ENCODE measurements at regions not wholly inside any gene's neighbourhood (a gene's known extent, or its start where the extent isn't known, plus 50 kb on each side); places are given as distances from the start of the nearest gene placed in this dataset.

DNA sequence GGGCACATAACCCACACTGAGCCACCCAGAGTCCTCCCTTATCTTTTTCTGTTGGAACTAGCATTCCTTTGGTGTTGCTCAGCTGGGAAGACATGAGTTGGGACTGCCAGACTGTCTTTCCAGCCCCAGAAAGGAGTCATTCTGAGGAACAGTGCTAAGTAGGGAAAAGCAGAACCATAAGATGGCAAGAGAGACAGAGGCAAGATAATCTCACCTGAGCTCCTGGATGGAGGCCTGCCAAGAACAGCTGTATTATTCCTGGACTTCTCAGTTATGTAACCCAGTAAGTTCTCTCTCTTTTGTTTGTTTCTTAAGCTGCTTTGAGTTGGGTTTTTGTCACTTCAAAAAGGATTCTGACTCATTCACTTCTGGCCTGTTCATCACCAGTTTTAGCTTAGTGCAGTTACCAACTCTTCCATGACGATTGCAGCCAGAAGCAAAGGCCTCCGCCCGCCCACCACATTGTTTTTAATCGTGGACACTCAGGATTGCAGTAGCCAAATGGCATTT, 134.4 kb downstream of the OMA1 start:
- 77 to 89% (median 82%) methylated on average over 4 of the region's 4 CpGs for WGBS, 4 donors
- Histone ChIP-seq H3K4me3 (no peak overlapping the region), H3K4me1 (peaks cover 0 to 5% (median 0%) of the 10 kb centered on the region in 12 donors), H3K27me3 (no peaks in the 10 kb centered on the region), H3K9me3 (no peaks in the 10 kb centered on the region), H3K36me3 (no peaks in the 10 kb centered on the region), H3K27ac (no peak overlapping the region)
- TF ChIP-seq, protein P1, sequence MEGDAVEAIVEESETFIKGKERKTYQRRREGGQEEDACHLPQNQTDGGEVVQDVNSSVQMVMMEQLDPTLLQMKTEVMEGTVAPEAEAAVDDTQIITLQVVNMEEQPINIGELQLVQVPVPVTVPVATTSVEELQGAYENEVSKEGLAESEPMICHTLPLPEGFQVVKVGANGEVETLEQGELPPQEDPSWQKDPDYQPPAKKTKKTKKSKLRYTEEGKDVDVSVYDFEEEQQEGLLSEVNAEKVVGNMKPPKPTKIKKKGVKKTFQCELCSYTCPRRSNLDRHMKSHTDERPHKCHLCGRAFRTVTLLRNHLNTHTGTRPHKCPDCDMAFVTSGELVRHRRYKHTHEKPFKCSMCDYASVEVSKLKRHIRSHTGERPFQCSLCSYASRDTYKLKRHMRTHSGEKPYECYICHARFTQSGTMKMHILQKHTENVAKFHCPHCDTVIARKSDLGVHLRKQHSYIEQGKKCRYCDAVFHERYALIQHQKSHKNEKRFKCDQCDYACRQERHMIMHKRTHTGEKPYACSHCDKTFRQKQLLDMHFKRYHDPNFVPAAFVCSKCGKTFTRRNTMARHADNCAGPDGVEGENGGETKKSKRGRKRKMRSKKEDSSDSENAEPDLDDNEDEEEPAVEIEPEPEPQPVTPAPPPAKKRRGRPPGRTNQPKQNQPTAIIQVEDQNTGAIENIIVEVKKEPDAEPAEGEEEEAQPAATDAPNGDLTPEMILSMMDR (IDR thresholded peaks at IDR 0.05), result no peak
- no peak for TF ChIP-seq POLR2A (IDR thresholded peaks at IDR 0.05)
- DNase-seq (no peak), ATAC-seq (no peak)
- intact Hi-C loops (cut with DNase I), result no loop called here

DNA sequence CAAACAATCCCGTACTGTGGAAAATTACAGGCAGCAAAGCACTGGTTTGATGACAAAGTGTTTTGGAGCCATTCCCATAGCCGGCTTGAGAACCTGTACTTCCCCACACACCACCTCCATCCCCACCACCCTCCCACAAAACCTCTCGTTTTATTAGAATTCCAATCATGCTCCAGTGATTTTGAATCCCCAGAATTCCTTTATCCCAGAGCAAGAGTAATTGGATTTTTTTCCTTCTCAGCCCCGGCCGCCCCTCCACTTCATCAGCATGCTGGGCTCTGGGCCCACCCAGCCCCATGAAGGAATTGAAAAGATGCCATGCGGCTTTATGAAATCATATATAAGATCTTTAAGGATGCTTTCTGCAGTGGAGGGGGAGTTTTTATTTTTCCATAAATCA, 136.6 kb downstream of the OMA1 start:
- Histone ChIP-seq H3K9me3 (no peaks in the 10 kb centered on the region), H3K27ac (no peak overlapping the region), H3K4me3 (no peak overlapping the region), H3K4me1 (peaks cover 0 to 5% (median 0%) of the 10 kb centered on the region in 12 donors), H3K36me3 (no peaks in the 10 kb centered on the region), H3K27me3 (no peaks in the 10 kb centered on the region)
- no peak for TF ChIP-seq POLR2A (IDR thresholded peaks at IDR 0.05)
- TF ChIP-seq, protein P1 (IDR thresholded peaks at IDR 0.05), result no peak
- ATAC-seq (no peak), DNase-seq (no peak)
- intact Hi-C loops (cut with DNase I), result no loop called here
- WGBS, 4 donors, result 82 to 87% (median 84%) methylated on average over 6 of the region's 6 CpGs

DNA sequence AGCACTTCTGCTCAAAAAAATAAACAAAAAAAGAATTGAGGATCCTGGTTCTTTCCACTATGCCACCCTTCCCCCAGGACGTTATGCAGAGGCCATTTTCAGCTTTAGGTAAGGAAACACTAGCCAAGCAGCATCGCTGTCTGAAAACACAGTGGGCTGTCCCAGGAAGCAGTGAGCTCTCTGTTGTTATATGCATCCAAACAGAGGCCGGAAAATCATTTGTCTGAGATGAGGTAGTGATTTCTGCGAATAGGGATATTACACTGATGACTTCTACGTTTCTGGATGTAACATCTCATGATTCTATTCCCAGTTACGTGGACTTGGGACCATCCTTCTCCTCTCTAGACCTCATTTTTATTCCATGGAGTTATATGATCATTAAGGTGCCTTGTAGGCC, 137.2 kb downstream of the OMA1 start:
- 83 to 93% (median 84%) methylated on average over 6 of the region's 6 CpGs for WGBS, 4 donors
- DNase-seq (no peak), ATAC-seq (no peak)
- Histone ChIP-seq H3K9me3 (no peaks in the 10 kb centered on the region), H3K4me1 (peaks cover 0 to 5% (median 0%) of the 10 kb centered on the region in 12 donors), H3K27ac (no peak overlapping the region), H3K4me3 (no peak overlapping the region), H3K27me3 (no peaks in the 10 kb centered on the region), H3K36me3 (no peaks in the 10 kb centered on the region)
- intact Hi-C loops (cut with DNase I), result no loop called here
- no peak for TF ChIP-seq POLR2A (IDR thresholded peaks at IDR 0.05)
- TF ChIP-seq, protein P1 (IDR thresholded peaks at IDR 0.05), result no peak

DNA sequence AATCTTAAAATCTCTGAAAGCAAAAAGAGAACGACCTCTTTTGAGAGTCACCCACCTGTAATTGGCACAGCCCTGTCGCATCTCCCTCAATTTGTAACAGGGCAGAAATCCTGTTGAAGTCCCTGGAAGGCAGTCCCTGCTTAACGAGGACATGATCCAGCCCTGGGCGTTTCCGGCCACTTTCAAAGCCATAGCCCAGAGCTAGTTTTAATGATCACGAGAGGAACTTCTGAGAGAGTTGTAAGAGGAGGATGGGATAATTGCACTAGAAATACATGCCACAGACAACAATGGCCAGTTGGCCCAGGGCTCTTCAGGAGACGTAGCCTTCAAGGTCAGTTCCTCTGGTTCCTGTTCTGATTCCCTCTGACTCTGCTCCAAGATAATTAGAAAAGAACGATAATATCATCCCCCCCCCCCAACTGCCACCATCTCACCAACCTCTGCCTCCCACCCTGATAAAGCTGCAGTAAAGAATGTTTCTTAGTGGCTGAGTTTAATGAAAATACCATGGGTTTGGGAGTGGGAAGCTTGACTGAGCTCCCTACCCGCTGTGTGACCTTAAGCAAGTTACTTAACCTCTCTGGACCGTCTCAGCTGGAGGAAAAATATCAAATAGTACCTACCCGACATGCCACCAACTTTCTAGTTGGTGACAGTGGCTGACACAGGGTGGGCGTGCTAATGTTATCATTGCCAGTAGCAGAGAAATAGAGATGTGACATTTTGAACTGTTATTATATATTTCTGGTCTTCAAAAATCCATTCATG, 140.0 kb downstream of the OMA1 start:
- no peaks in the 10 kb centered on the region for H3K27me3 ChIP-seq
- TF ChIP-seq POLR2A (IDR thresholded peaks at IDR 0.05), result no peak
- TF ChIP-seq, protein P1 (IDR thresholded peaks at IDR 0.05), result no peak
- H3K4me3 ChIP-seq, result no peak overlapping the region
- 62 to 69% (median 66%) methylated on average over 12 of the region's 12 CpGs for WGBS, 4 donors
- peaks cover 0 to 16% (median 6%) of the 10 kb centered on the region in 12 donors for H3K4me1 ChIP-seq
- no peak overlapping the region for H3K27ac ChIP-seq
- intact Hi-C loops (cut with DNase I), result no loop called here
- no peaks in the 10 kb centered on the region for H3K9me3 ChIP-seq
- H3K36me3 ChIP-seq, result no peaks in the 10 kb centered on the region
- no peak for DNase-seq
- ATAC-seq, result no peak
